Erythroblast (primary cell): ENCODE measurements at regions not wholly inside any gene's neighbourhood (a gene's known extent, or its start where the extent isn't known, plus 50 kb on each side); places are given as distances from the start of the nearest gene placed in this dataset.

ENCODE experiments used
- GATA1 ChIP-seq: IDR thresholded peaks from 2 replicates; pipeline ENCODE4 v1.6.1; 2011; ENCODE audit warnings: low read depth, mild to moderate bottlenecking, control low read depth, low read length, moderate library complexity
- POLR2A ChIP-seq: IDR thresholded peaks from 2 replicates; pipeline ENCODE4 v1.6.1; 2011; ENCODE audit warnings: mild to moderate bottlenecking, low read length

GRCh38 chrX:131840799-131841495 is 182.2 kb upstream of the STK26 start:
- TF ChIP-seq POLR2A: no peak
- TF ChIP-seq GATA1: no peak
